GM06990 (cell line): ENCODE measurements at regions not wholly inside any gene's neighbourhood (a gene's known extent, or its start where the extent isn't known, plus 50 kb on each side); places are given as distances from the start of the nearest gene placed in this dataset.

Source experiments
- DNase-seq: peaks from one replicate; pipeline ENCODE4 v3.0.0-alpha.2; 2011; ENCODE audit not compliant: insufficient read length; ENCODE audit errors: extremely low read depth
- H3K27me3 ChIP-seq: replicated peaks from 2 replicates; pipeline ENCODE4 v1.6.0; 2011; ENCODE audit warnings: low read length; ENCODE audit not compliant: control insufficient read depth, insufficient read depth
- H3K36me3 ChIP-seq: 2 replicates; pipeline ENCODE4 v1.5.1; 2011; ENCODE audit warnings: low read length; ENCODE audit not compliant: control insufficient read depth, insufficient read depth
- H3K4me3 ChIP-seq: replicated peaks from 2 replicates; pipeline ENCODE4 v1.5.1; 2011; ENCODE audit warnings: low read depth, mild to moderate bottlenecking, control low read depth, low read length
- CTCF ChIP-seq: IDR thresholded peaks from 2 replicates; pipeline ENCODE4 v1.5.1; 2011; ENCODE audit warnings: low read length, control low read depth, mild to moderate bottlenecking, inconsistent platforms; ENCODE audit not compliant: insufficient read depth, poor library complexity, severe bottlenecking

- H3K36me3 ChIP-seq, result no peaks in the 10 kb centered on the region
- DNase-seq, result no peak
- no peaks in the 10 kb centered on the region for H3K27me3 ChIP-seq
- no peak for TF ChIP-seq CTCF
- no peak overlapping the region for H3K4me3 ChIP-seq
These were observed 118.5 kb upstream of the TMEM106B start for GRCh38 chr7:12092499-12093130.

- no peak overlapping the region for H3K4me3 ChIP-seq
- H3K27me3 ChIP-seq, result no peaks in the 10 kb centered on the region
- H3K36me3 ChIP-seq, result no peaks in the 10 kb centered on the region
- no peak for TF ChIP-seq CTCF
- DNase-seq, result no peak
These were observed 117.7 kb upstream of the TMEM106B start for GRCh38 chr7:12093365-12093764.

GRCh38 chr7:12094365-12094921 lies 116.7 kb upstream of the TMEM106B start:
- H3K36me3 ChIP-seq, result no peaks in the 10 kb centered on the region
- DNase-seq, result no peak
- H3K27me3 ChIP-seq, result no peaks in the 10 kb centered on the region
- TF ChIP-seq CTCF, result no peak
- H3K4me3 ChIP-seq, result no peak overlapping the region

GRCh38 chr7:12102126-12102525 lies 109.0 kb upstream of the TMEM106B start:
- H3K27me3 ChIP-seq, result no peaks in the 10 kb centered on the region
- no peak for TF ChIP-seq CTCF
- no peak for DNase-seq
- H3K36me3 ChIP-seq, result no peaks in the 10 kb centered on the region
- no peak overlapping the region for H3K4me3 ChIP-seq

- no peak for TF ChIP-seq CTCF
- H3K27me3 ChIP-seq, result no peaks in the 10 kb centered on the region
- DNase-seq, result no peak
- no peak overlapping the region for H3K4me3 ChIP-seq
- H3K36me3 ChIP-seq, result no peaks in the 10 kb centered on the region
These were observed 108.6 kb upstream of the TMEM106B start for GRCh38 chr7:12102527-12102926.

- no peak for TF ChIP-seq CTCF
- Histone ChIP-seq H3K27me3 (no peaks in the 10 kb centered on the region), H3K36me3 (no peaks in the 10 kb centered on the region), H3K4me3 (no peak overlapping the region)
- DNase-seq, result no peak
These were observed 107.1 kb upstream of the TMEM106B start for GRCh38 chr7:12103948-12104347.
